ENCODE measurements at regions not wholly inside any gene's neighbourhood (a gene's known extent, or its start where the extent isn't known, plus 50 kb on each side); places are given as distances from the start of the nearest gene placed in this dataset.

DNA sequence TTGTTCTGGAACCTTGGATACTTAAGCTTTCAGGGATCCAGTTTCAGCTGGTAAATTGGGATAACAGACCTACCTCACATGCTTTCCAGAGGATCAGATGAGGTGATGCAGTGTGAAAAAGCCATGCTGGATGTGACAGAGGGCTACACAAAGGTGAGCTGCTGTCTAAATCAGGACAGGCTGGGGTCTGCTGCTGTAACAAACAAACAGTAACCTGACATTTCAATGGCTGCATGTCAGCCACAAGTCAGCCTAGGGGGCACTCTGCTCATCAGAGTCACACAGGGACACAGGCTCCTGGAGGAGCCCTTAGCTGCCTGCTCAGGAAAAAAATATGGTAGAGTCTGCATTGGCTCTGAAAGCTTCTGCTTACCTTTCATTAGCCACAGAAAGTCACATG, 66.7 kb upstream of the EGFLAM start:
- TF ChIP-seq, protein P1, sequence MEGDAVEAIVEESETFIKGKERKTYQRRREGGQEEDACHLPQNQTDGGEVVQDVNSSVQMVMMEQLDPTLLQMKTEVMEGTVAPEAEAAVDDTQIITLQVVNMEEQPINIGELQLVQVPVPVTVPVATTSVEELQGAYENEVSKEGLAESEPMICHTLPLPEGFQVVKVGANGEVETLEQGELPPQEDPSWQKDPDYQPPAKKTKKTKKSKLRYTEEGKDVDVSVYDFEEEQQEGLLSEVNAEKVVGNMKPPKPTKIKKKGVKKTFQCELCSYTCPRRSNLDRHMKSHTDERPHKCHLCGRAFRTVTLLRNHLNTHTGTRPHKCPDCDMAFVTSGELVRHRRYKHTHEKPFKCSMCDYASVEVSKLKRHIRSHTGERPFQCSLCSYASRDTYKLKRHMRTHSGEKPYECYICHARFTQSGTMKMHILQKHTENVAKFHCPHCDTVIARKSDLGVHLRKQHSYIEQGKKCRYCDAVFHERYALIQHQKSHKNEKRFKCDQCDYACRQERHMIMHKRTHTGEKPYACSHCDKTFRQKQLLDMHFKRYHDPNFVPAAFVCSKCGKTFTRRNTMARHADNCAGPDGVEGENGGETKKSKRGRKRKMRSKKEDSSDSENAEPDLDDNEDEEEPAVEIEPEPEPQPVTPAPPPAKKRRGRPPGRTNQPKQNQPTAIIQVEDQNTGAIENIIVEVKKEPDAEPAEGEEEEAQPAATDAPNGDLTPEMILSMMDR (IDR thresholded peaks at IDR 0.05), result no peak
- Histone ChIP-seq H3K9me3 (ENCODE audit: control insufficient read depth, low read length) (no peaks in the 10 kb centered on the region), H3K27ac (no peak overlapping the region), H3K4me1 (no peaks in the 10 kb centered on the region), H3K27me3 (ENCODE audit: control insufficient read depth, insufficient read depth, low read length) (no peaks in the 10 kb centered on the region), H3K79me2 (no peaks in the 10 kb centered on the region), H3K4me3 (ENCODE audit: low read depth, low read length) (no peak overlapping the region), H3K36me3 (ENCODE audit: control insufficient read depth, insufficient read depth, low read length) (no peaks in the 10 kb centered on the region), H3K9ac (no peak overlapping the region), H2AFZ (no peak overlapping the region), H3K4me2 (ENCODE audit: low read length) (no peak overlapping the region)

DNA sequence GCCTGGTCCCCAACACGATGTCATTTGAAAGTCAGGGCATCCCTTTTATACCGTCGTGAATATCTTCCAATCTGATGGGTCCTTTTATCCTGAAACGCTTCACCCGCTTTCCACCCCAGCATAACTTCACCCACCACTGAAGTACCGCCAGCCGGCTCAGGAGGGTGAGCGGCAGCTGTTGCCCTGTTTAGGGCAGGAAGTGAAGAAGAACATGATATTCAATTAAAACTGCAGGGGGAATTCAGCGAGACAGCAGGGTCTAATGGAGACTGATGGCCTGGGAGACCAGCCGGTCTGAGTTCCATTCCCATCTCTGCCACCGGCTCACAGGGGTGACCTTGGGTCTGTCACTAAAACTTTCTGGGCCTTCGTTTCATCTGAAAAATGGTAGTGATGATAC, 68.2 kb upstream of the EGFLAM start:
- H3K4me1 ChIP-seq, result no peaks in the 10 kb centered on the region
- no peak overlapping the region for H3K9ac ChIP-seq
- no peaks in the 10 kb centered on the region for H3K27me3 ChIP-seq (ENCODE audit: control insufficient read depth, insufficient read depth, low read length)
- TF ChIP-seq, protein P1 (IDR thresholded peaks at IDR 0.05), result no peak
- no peaks in the 10 kb centered on the region for H3K79me2 ChIP-seq
- H3K4me2 ChIP-seq (ENCODE audit: low read length), result no peak overlapping the region
- no peak overlapping the region for H3K4me3 ChIP-seq (ENCODE audit: low read depth, low read length)
- no peak overlapping the region for H2AFZ ChIP-seq
- no peak overlapping the region for H3K27ac ChIP-seq
- H3K9me3 ChIP-seq (ENCODE audit: control insufficient read depth, low read length), result no peaks in the 10 kb centered on the region
- no peaks in the 10 kb centered on the region for H3K36me3 ChIP-seq (ENCODE audit: control insufficient read depth, insufficient read depth, low read length)

DNA sequence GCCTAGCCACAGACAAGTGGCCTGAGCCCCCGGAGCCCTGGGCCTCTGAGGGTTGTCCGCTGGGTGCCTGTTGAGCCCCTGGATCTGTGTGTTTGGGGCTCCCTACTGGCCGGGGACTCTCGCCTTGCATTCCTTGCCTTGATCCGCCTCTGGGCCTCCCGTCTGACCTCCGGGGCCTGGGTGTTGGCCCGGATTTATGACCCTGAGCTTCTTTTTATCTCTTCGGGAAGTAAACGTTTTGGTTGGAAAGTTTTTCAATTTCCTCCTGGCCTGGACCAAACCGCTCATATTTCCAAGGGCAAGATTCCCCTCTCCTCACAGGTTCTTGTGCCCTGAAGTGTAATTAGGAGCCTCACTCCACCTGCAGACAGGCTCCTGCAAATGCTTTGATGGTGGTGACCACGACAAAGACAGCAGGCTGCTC, 69.3 kb upstream of the EGFLAM start:
- TF ChIP-seq, protein P1 (IDR thresholded peaks at IDR 0.05), result no peak
- no peaks in the 10 kb centered on the region for H3K9me3 ChIP-seq (ENCODE audit: control insufficient read depth, low read length)
- no peak overlapping the region for H3K4me2 ChIP-seq (ENCODE audit: low read length)
- no peak overlapping the region for H3K27ac ChIP-seq
- no peaks in the 10 kb centered on the region for H3K36me3 ChIP-seq (ENCODE audit: control insufficient read depth, insufficient read depth, low read length)
- H3K4me3 ChIP-seq (ENCODE audit: low read depth, low read length), result no peak overlapping the region
- no peak overlapping the region for H3K9ac ChIP-seq
- no peaks in the 10 kb centered on the region for H3K79me2 ChIP-seq
- H2AFZ ChIP-seq, result no peak overlapping the region
- no peaks in the 10 kb centered on the region for H3K4me1 ChIP-seq
- no peaks in the 10 kb centered on the region for H3K27me3 ChIP-seq (ENCODE audit: control insufficient read depth, insufficient read depth, low read length)

DNA sequence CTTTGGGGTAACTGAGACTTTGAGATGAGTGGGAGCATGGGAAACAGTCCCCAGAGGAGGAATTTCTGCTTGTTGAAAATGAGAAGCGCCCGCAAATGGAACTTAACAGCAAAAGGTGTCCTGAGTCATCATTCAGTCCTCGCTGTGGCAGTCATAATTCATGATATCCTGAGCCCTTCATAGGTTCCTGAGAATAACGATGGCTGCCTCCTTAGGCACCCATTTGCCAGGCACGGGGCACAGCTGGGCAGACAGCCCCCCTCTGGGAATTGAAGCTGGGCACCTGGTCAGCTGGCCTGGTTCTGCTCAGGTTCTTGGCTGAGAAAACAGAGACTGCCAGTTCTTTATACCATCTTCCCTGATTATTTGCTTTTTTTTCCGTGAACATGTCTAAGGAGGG, 69.8 kb upstream of the EGFLAM start:
- H3K79me2 ChIP-seq, result no peaks in the 10 kb centered on the region
- no peak overlapping the region for H3K9ac ChIP-seq
- H3K27me3 ChIP-seq (ENCODE audit: control insufficient read depth, insufficient read depth, low read length), result no peaks in the 10 kb centered on the region
- no peaks in the 10 kb centered on the region for H3K36me3 ChIP-seq (ENCODE audit: control insufficient read depth, insufficient read depth, low read length)
- H3K9me3 ChIP-seq (ENCODE audit: control insufficient read depth, low read length), result no peaks in the 10 kb centered on the region
- H3K4me2 ChIP-seq (ENCODE audit: low read length), result no peak overlapping the region
- H3K27ac ChIP-seq, result no peak overlapping the region
- no peak overlapping the region for H2AFZ ChIP-seq
- TF ChIP-seq, protein P1 (IDR thresholded peaks at IDR 0.05), result no peak
- H3K4me1 ChIP-seq, result no peaks in the 10 kb centered on the region
- no peak overlapping the region for H3K4me3 ChIP-seq (ENCODE audit: low read depth, low read length)

DNA sequence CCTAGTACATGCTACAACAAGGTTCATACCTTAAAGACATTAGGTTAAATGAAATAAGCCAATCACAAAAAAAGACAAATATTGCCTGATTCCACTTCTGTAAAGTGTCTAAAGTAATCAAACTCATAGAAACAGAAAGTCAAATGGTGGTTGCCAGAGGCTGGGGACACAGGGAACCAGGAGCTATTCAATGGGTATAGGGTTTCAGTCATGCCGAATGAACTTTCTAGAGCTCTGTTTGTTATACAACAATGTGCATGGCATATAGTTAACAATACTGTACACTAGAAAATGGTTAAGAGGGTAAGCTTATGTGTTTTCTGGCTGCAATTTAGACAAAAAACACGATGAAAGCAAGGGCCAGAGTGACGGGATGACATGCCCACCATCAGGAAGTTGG, 70.8 kb upstream of the EGFLAM start:
- H3K4me2 ChIP-seq (ENCODE audit: low read length), result no peak overlapping the region
- no peaks in the 10 kb centered on the region for H3K79me2 ChIP-seq
- H3K4me1 ChIP-seq, result no peaks in the 10 kb centered on the region
- no peaks in the 10 kb centered on the region for H3K36me3 ChIP-seq (ENCODE audit: control insufficient read depth, insufficient read depth, low read length)
- H3K4me3 ChIP-seq (ENCODE audit: low read depth, low read length), result no peak overlapping the region
- TF ChIP-seq, protein P1 (IDR thresholded peaks at IDR 0.05), result no peak
- H3K27ac ChIP-seq, result no peak overlapping the region
- H2AFZ ChIP-seq, result no peak overlapping the region
- H3K9ac ChIP-seq, result no peak overlapping the region
- H3K27me3 ChIP-seq (ENCODE audit: control insufficient read depth, insufficient read depth, low read length), result no peaks in the 10 kb centered on the region
- no peaks in the 10 kb centered on the region for H3K9me3 ChIP-seq (ENCODE audit: control insufficient read depth, low read length)
